WI38 (cell line): ENCODE measurements at regions not wholly inside any gene's neighbourhood (a gene's known extent, or its start where the extent isn't known, plus 50 kb on each side); places are given as distances from the start of the nearest gene placed in this dataset.

Experiments used
- H3K4me3 ChIP-seq: 2 replicates; pipeline ENCODE4 v1.5.1; 2011; ENCODE audit warnings: low read depth, mild to moderate bottlenecking, control low read depth, low read length
- TF ChIP-seq, protein P1 (sequence below): IDR thresholded peaks from 2 replicates; pipeline ENCODE4 v1.5.1; 2012; ENCODE audit warnings: low read depth, mild to moderate bottlenecking, control low read depth, low read length

DNA sequence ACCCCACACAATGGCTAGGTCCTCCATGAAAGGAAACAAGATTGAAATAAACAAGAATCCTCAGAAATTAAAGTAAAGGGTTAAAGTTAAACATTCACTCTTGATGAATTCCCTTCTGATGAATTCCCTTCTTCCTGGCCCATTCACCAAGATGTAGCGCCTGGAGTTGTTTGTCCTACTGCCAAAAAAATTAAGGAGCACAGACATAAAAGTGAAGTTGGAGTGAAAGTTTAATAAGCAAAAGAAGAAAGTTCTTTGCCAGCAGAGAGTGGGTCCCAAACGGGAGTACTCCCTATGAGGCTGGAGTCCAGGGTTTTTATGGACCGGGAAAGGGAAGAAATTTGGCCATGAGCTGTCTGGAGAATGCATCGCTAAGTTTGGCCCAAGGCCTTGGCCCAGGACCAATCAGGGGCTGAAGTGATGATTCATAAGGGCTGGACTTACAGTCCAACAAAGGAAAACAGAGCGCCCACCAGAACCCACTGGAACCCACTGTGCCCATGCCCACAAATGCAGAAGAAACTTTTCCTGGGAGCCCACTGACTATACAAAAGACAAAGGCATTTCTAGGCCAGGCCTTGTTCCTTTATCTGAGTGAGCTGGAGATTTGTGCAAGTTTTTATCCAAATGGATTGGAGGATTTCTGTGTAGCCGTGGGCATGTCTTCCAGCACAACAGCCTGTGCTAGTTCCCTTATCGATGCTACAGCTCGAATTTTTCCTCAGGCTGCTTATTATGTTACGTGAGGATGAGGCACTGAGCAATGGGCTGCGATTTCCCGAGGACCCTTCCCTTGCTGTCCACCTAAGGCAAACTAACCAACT lies 1561.6 kb downstream of the OTOL1 start:
- no peak overlapping the region for H3K4me3 ChIP-seq
- TF ChIP-seq, protein P1, sequence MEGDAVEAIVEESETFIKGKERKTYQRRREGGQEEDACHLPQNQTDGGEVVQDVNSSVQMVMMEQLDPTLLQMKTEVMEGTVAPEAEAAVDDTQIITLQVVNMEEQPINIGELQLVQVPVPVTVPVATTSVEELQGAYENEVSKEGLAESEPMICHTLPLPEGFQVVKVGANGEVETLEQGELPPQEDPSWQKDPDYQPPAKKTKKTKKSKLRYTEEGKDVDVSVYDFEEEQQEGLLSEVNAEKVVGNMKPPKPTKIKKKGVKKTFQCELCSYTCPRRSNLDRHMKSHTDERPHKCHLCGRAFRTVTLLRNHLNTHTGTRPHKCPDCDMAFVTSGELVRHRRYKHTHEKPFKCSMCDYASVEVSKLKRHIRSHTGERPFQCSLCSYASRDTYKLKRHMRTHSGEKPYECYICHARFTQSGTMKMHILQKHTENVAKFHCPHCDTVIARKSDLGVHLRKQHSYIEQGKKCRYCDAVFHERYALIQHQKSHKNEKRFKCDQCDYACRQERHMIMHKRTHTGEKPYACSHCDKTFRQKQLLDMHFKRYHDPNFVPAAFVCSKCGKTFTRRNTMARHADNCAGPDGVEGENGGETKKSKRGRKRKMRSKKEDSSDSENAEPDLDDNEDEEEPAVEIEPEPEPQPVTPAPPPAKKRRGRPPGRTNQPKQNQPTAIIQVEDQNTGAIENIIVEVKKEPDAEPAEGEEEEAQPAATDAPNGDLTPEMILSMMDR: no peak

DNA sequence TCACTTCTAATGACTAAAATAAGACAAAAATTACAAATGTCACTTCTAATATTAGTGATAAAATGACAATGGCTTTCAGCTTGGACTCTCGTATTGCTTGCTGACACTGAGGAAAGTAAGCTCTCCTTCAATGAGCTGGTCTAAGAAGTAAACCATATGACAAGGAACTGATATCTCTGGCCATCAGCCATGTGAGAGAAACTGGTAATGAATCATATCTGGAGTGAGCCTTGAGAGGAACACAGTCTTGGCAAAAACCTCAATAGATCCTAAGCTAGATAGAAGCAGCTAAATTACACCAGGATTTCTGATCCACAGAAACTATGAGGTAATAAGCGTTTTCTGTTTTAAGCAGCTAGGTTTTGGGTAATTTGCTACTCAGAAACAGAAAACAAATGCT lies 1575.1 kb downstream of the OTOL1 start:
- TF ChIP-seq, protein P1: no peak
- no peak overlapping the region for H3K4me3 ChIP-seq
